Body of pancreas (tissue), 4 donors: ENCODE measurements at regions not wholly inside any gene's neighbourhood (a gene's known extent, or its start where the extent isn't known, plus 50 kb on each side); places are given as distances from the start of the nearest gene placed in this dataset. TPM values are rescaled to one million over a fixed set of nuclear protein-coding genes. Genes with fewer than 3 reads are reported as not detected.

ENCODE experiments used
- ATAC-seq: fragments of 150-250 bp; one replicate; pipeline ENCODE4 v1.9.1; 2016
- DNase-seq, 4 donors: peaks; one replicate each; pipeline ENCODE4 v3.0.0-alpha.2; 2019
- H3K27ac ChIP-seq, 4 donors: fragments of 200-600 bp; sonication (generic); 1 replicate in 3 of 4; 2 replicates in 1 of 4; pipeline versions ENCODE4 v1.5.1 to v1.6.1; 2016 to 2019; ENCODE audit warnings: mild to moderate bottlenecking in 1 of 4, mixed read lengths in 1 of 4, moderate library complexity in 1 of 4
- H3K27me3 ChIP-seq, 2 donors: fragments of 200-600 bp; sonication (generic); one replicate each; pipeline ENCODE4 v1.6.0; 2016; ENCODE audit warnings: mild to moderate bottlenecking in 1 of 2
- H3K36me3 ChIP-seq, 2 donors: fragments of 200-600 bp; sonication (generic); replicated peaks in 1 of 2; 2 replicates each; pipeline ENCODE4 v1.5.1; 2016; ENCODE audit warnings: low read depth in 2 of 2; ENCODE audit not compliant: insufficient read depth in 1 of 2
- H3K4me1 ChIP-seq: fragments of 200-600 bp; sonication (generic); one replicate; pipeline ENCODE4 v1.6.0; 2016
- H3K4me3 ChIP-seq, 2 donors: fragments of 200-600 bp; sonication (generic); 1 replicate in 1 of 2; 2 replicates in 1 of 2; pipeline ENCODE4 v1.5.1; 2016 to 2019
- H3K9me3 ChIP-seq, 3 donors: fragments of 200-600 bp; sonication (generic); 1 replicate in 2 of 3; 2 replicates in 1 of 3; pipeline ENCODE4 v1.5.1; 2016
- CTCF ChIP-seq, 7 experiments: fragments of 450-650 bp in 4 of 7; fragments of 200-600 bp in 3 of 7; sonication (generic) in 3 of 7; IDR thresholded peaks; one replicate each; pipeline ENCODE4 v1.5.1; 2016 to 2019; ENCODE audit warnings: antibody characterized with exemption in 7 of 7
- POLR2A ChIP-seq, 3 donors: fragments of 450-650 bp; IDR thresholded peaks; one replicate each; pipeline ENCODE4 v1.6.1; 2016; ENCODE audit warnings: antibody characterized with exemption in 3 of 3, mild to moderate bottlenecking in 2 of 3
- WGBS, 2 donors: methylation state at CpG; one replicate each; pipeline ENCODE4 v1.1.5; 2017; 5-methylcytosine and 5-hydroxymethylcytosine counted together
- intact Hi-C: fragments of 100-400 bp; cut with DNase I; formaldehyde crosslinking; loops from one replicate; pipeline ENCODE4 v1.15.1; 2023
- small RNA-seq: library from RNA; depleted of rRNA; stranded (forward); fragments of <200 nt; gene quantifications from one replicate; pipeline ENCODE3, GENCODE V24; 2016

GRCh38 chr17:34201767-34202166 lies 53.3 kb upstream of the CCL2 start:
- Histone ChIP-seq H3K27me3 (no peaks in the 10 kb centered on the region), H3K4me1 (no peaks in the 10 kb centered on the region), H3K4me3 (no peak overlapping the region), H3K36me3 (no peaks in the 10 kb centered on the region), H3K9me3 (no peaks in the 10 kb centered on the region), H3K27ac (no peak overlapping the region)
- intact Hi-C loops = loop anchor here (2.0 to 10.0 kb wide), 2 partner anchors 103 to 159 kb away; no protein-coding TSS in a partner anchor
- 46 to 51% methylated on average over 4 of the region's 4 CpGs for WGBS, 2 donors
- TF ChIP-seq CTCF (IDR thresholded peaks at IDR 0.05) (no peak), POLR2A (IDR thresholded peaks at IDR 0.05) (no peak)
- DNase-seq (no peak), ATAC-seq (no peak)

- Histone ChIP-seq H3K4me1 (no peaks in the 10 kb centered on the region), H3K9me3 (no peaks in the 10 kb centered on the region), H3K27ac (no peak overlapping the region), H3K36me3 (no peaks in the 10 kb centered on the region), H3K27me3 (no peaks in the 10 kb centered on the region), H3K4me3 (no peak overlapping the region)
- DNase-seq = peak in 1 of 4 donors; percentile 44
- TF ChIP-seq CTCF (IDR thresholded peaks at IDR 0.05) = no peak
- TF ChIP-seq POLR2A (IDR thresholded peaks at IDR 0.05) = no peak
- intact Hi-C loops = loop anchor here (10.0 kb wide), 1 partner anchor 102 kb away; no protein-coding TSS in a partner anchor
- ATAC-seq = no peak
- WGBS, 2 donors = 51 to 58% methylated on average over 4 of the region's 4 CpGs
Measured at GRCh38 chr17:34203018-34203638, 52.0 kb upstream of the CCL2 start.

DNA sequence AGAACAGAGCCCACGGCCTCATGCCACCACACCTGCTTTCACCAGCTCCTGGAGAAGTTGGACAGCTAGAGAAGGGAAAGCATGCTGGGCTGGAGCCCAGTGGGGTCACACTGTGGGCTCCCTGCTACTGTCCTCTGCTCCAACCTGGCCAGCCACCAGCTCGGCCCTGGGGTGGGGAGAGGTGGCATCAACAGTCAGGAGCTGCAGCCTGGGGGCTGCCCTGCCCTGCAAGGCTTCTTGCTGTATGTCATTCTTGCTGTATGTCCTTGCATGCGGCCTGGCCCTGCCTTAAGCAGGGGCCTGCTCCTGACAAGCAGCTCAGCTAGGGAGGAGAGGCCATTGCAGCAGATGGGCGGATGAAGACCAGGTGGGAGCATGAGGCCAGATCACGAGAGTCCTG lies 50.7 kb upstream of the CCL2 start:
- Histone ChIP-seq H3K4me3 (no peak overlapping the region), H3K4me1 (no peaks in the 10 kb centered on the region), H3K27me3 (no peaks in the 10 kb centered on the region), H3K36me3 (no peaks in the 10 kb centered on the region), H3K9me3 (no peaks in the 10 kb centered on the region), H3K27ac (no peak overlapping the region)
- DNase-seq = no peak
- intact Hi-C loops = loop anchor here (10.0 kb wide), 1 partner anchor 100 kb away; no protein-coding TSS in a partner anchor
- TF ChIP-seq POLR2A (IDR thresholded peaks at IDR 0.05) (no peak), CTCF (IDR thresholded peaks at IDR 0.05) (no peak)
- ATAC-seq = no peak
- WGBS, 2 donors = 43 to 67% methylated on average over 1 to 5 of the region's 5 CpGs

Small RNA genes lying in the stretch of these regions (small RNA-seq; reads per million reads assigned to genes)
- gene RNA5SP438 = not detected
